Esophagus muscularis mucosa (tissue), 4 donors: ENCODE measurements at regions not wholly inside any gene's neighbourhood (a gene's known extent, or its start where the extent isn't known, plus 50 kb on each side); places are given as distances from the start of the nearest gene placed in this dataset.

Experiments
- CTCF ChIP-seq, 3 experiments: fragments of 200-600 bp in 2 of 3; fragments of 450-650 bp in 1 of 3; sonication (generic) in 2 of 3; IDR thresholded peaks; one replicate each; pipeline ENCODE4 v1.5.1; 2017 to 2019; ENCODE audit warnings: antibody characterized with exemption in 3 of 3, mild to moderate bottlenecking in 2 of 3, moderate library complexity in 1 of 3
- EP300 ChIP-seq: sonication (generic); formaldehyde crosslinking; IDR thresholded peaks from one replicate; pipeline ENCODE4 v1.6.1; 2017; ENCODE audit warnings: antibody characterized with exemption
- POLR2AphosphoS5 ChIP-seq, 2 donors: sonication (generic); formaldehyde crosslinking; IDR thresholded peaks; one replicate each; pipeline ENCODE4 v1.6.1; 2017; ENCODE audit warnings: antibody characterized with exemption in 2 of 2

DNA sequence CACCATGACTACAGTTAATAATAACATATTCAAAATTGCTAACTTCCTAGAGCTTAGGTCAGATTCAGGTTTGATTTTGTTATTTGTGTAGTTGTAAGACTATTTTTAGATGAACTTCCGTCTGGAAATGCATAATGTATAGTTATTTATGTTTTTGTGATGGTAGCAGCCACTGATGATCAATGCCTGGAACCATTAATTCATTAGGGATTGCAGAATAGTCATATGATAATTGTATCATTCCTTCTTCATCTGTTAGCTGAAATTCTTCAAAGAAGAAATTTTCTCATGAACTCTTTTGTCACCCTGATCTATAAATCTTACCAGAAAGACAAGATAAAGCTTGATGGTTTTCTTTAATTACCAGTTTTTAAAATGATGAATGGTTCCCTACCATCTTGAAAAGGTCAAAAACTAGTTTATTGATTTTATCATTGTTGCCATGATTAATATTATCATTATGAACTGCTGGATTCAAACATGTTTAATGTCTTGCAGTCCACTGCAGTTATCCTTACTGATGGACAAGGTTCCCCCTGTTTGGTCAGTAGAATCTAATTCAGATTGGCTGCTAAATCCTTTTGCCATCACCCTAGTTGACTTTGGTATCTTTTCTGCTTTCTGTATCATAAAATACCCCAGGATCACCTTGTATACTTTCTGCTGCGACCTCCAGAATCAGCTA is 433.3 kb downstream of the GPAM start:
- TF ChIP-seq EP300 (no peak), POLR2AphosphoS5 (IDR thresholded peaks at IDR 0.05) (no peak), CTCF (IDR thresholded peaks at IDR 0.05) (no peak)
